Bronchial epithelial cell (primary cell): ENCODE measurements at regions not wholly inside any gene's neighbourhood (a gene's known extent, or its start where the extent isn't known, plus 50 kb on each side); places are given as distances from the start of the nearest gene placed in this dataset.

ENCODE experiments used
- DNase-seq: peaks from one replicate; pipeline ENCODE4 v3.0.0-alpha.2; 2010; ENCODE audit warnings: low read depth
- FAIRE-seq: peaks from 2 replicates; lab custom pipeline; 2011; peaks lifted over from hg19 to GRCh38; lab: Jason Lieb, UNC
- H3K27me3 ChIP-seq: 2 replicates; pipeline ENCODE4 v1.5.1; 2011; ENCODE audit warnings: low read length; ENCODE audit not compliant: control insufficient read depth, insufficient read depth
- H3K36me3 ChIP-seq: 2 replicates; pipeline ENCODE4 v1.5.1; 2011; ENCODE audit warnings: low read length; ENCODE audit not compliant: control insufficient read depth, insufficient read depth
- H3K4me3 ChIP-seq: 2 replicates; pipeline ENCODE4 v1.5.1; 2011; ENCODE audit warnings: mild to moderate bottlenecking, low read depth, low read length, control low read depth
- CTCF ChIP-seq: IDR thresholded peaks from 2 replicates; pipeline ENCODE4 v1.5.1; 2011; ENCODE audit warnings: mild to moderate bottlenecking, moderate library complexity, low read length, control low read depth, inconsistent platforms; ENCODE audit not compliant: insufficient read depth, severe bottlenecking

GRCh38 chr9:107137495-107138202 is 145.4 kb upstream of the RAD23B start:
- peak; percentile 30 for DNase-seq
- peaks cover 3% of the 10 kb centered on the region for H3K27me3 ChIP-seq
- H3K36me3 ChIP-seq = no peaks in the 10 kb centered on the region
- no peak overlapping the region for H3K4me3 ChIP-seq
- no peak for FAIRE-seq
- peak; percentile 61 for TF ChIP-seq CTCF

GRCh38 chr9:107138261-107138992 is 144.7 kb upstream of the RAD23B start:
- Histone ChIP-seq H3K4me3 (no peak overlapping the region), H3K27me3 (peaks cover 3% of the 10 kb centered on the region), H3K36me3 (no peaks in the 10 kb centered on the region)
- DNase-seq = no peak
- no peak for FAIRE-seq
- TF ChIP-seq CTCF = no peak

- Histone ChIP-seq H3K4me3 (no peak overlapping the region), H3K36me3 (no peaks in the 10 kb centered on the region), H3K27me3 (no peaks in the 10 kb centered on the region)
- TF ChIP-seq CTCF = peak; percentile 25
- no peak for FAIRE-seq
- DNase-seq = peak; percentile 22
Measured at GRCh38 chr9:107141967-107142366, 141.1 kb upstream of the RAD23B start.

- DNase-seq (no peak), FAIRE-seq (no peak)
- no peak for TF ChIP-seq CTCF
- H3K36me3 ChIP-seq = no peaks in the 10 kb centered on the region
- H3K4me3 ChIP-seq = no peak overlapping the region
- H3K27me3 ChIP-seq = no peaks in the 10 kb centered on the region
Measured at GRCh38 chr9:107142430-107142829, 140.6 kb upstream of the RAD23B start.

GRCh38 chr9:107142896-107143603 is 140.0 kb upstream of the RAD23B start:
- no peaks in the 10 kb centered on the region for H3K27me3 ChIP-seq
- no peak overlapping the region for H3K4me3 ChIP-seq
- no peaks in the 10 kb centered on the region for H3K36me3 ChIP-seq
- no peak for DNase-seq
- no peak for TF ChIP-seq CTCF
- no peak for FAIRE-seq
